SK-N-SH treated with all-trans-retinoic acid at 6 μM for 48 hours (cell line): ENCODE measurements at regions not wholly inside any gene's neighbourhood (a gene's known extent, or its start where the extent isn't known, plus 50 kb on each side); places are given as distances from the start of the nearest gene placed in this dataset.
"Not testable (repeated sequence)": the region's sequence is repeated elsewhere in the genome, so short reads cannot be mapped to it uniquely, and the experiment has no call there.

Source experiments
- ATAC-seq: fragments of 200-7000 bp; cut with Tn5 transposase; 3 replicates; pipeline ENCODE4 v1.9.1; 2020; ENCODE audit warnings: mild to moderate bottlenecking, moderate library complexity
- ARNTL ChIP-seq: fragments of 450-650 bp; formaldehyde crosslinking; IDR thresholded peaks from 2 replicates; pipeline ENCODE4 v1.5.0; 2020; ENCODE audit warnings: low read depth, mild to moderate bottlenecking, moderate library complexity, borderline replicate concordance
- BACH2 ChIP-seq: fragments of 250-450 bp; sonication (Bioruptor Pico); IDR thresholded peaks from 2 replicates; pipeline ENCODE4 v1.9.0; 2021; ENCODE audit warnings: mild to moderate bottlenecking, borderline replicate concordance
- CSDC2 ChIP-seq: fragments of 250-450 bp; sonication (Bioruptor Pico); IDR thresholded peaks from 2 replicates; pipeline ENCODE4 v1.5.0; 2020; ENCODE audit warnings: mild to moderate bottlenecking, moderate library complexity
- CSRNP3 ChIP-seq: fragments of 250-450 bp; sonication (Bioruptor Pico); IDR thresholded peaks from 2 replicates; pipeline ENCODE4 v1.5.1; 2021; ENCODE audit warnings: mild to moderate bottlenecking, moderate library complexity
- ESRRG ChIP-seq: fragments of 250-450 bp; sonication (Bioruptor Pico); IDR thresholded peaks from 2 replicates; pipeline ENCODE4 v1.6.1; 2021; ENCODE audit warnings: mild to moderate bottlenecking
- GLIS3 ChIP-seq: fragments of 250-450 bp; sonication (Bioruptor Pico); IDR thresholded peaks from 2 replicates; pipeline ENCODE4 v1.5.0; 2020; ENCODE audit warnings: mild to moderate bottlenecking, moderate library complexity
- ISL1 ChIP-seq: fragments of 250-450 bp; sonication (Bioruptor Pico); IDR thresholded peaks from 2 replicates; pipeline ENCODE4 v2.1.2; 2022; ENCODE audit warnings: mild to moderate bottlenecking, moderate library complexity
- OSR1 ChIP-seq: fragments of 250-450 bp; sonication (Bioruptor Pico); IDR thresholded peaks from 2 replicates; pipeline ENCODE4 v1.8.0; 2022; ENCODE audit warnings: moderate library complexity, mild to moderate bottlenecking, inconsistent platforms
- PATZ1 ChIP-seq: fragments of 250-450 bp; sonication (Bioruptor Pico); IDR thresholded peaks from 2 replicates; pipeline ENCODE4 v1.8.0; 2020; ENCODE audit warnings: mild to moderate bottlenecking, moderate library complexity, borderline replicate concordance
- POU6F1 ChIP-seq: fragments of 250-450 bp; sonication (Bioruptor Pico); IDR thresholded peaks from 2 replicates; pipeline ENCODE4 v1.8.0; 2021; ENCODE audit warnings: low read depth, mild to moderate bottlenecking, moderate library complexity, borderline replicate concordance
- PPARA ChIP-seq: fragments of 250-450 bp; sonication (Bioruptor Pico); IDR thresholded peaks from 2 replicates; pipeline ENCODE4 v1.5.0; 2020; ENCODE audit warnings: mild to moderate bottlenecking, borderline replicate concordance
- RARB ChIP-seq: fragments of 250-450 bp; sonication (Bioruptor Pico); IDR thresholded peaks from 2 replicates; pipeline ENCODE4 v1.8.0; 2021; ENCODE audit warnings: mild to moderate bottlenecking, moderate library complexity
- SNAI2 ChIP-seq: fragments of 250-450 bp; sonication (Bioruptor Pico); IDR thresholded peaks from 2 replicates; pipeline ENCODE4 v1.5.0; 2020; ENCODE audit warnings: mild to moderate bottlenecking, moderate library complexity
- TOX ChIP-seq: fragments of 250-450 bp; sonication (Bioruptor Pico); IDR thresholded peaks from 2 replicates; pipeline ENCODE4 v1.8.0; 2021; ENCODE audit warnings: mild to moderate bottlenecking, moderate library complexity, borderline replicate concordance
- ZC3H10 ChIP-seq: fragments of 250-450 bp; sonication (Bioruptor Pico); IDR thresholded peaks from 2 replicates; pipeline ENCODE4 v1.5.1; 2021; ENCODE audit warnings: mild to moderate bottlenecking, moderate library complexity
- ZFP30 ChIP-seq: fragments of 450-650 bp; formaldehyde crosslinking; IDR thresholded peaks from 2 replicates; pipeline ENCODE4 v1.5.0; 2022; ENCODE audit warnings: mild to moderate bottlenecking, moderate library complexity
- ZNF565 ChIP-seq: fragments of 450-650 bp; formaldehyde crosslinking; conservative IDR thresholded peaks from 2 replicates; pipeline ENCODE4 v1.5.0; 2020; ENCODE audit warnings: low read depth, mild to moderate bottlenecking, moderate library complexity
- ZNF70 ChIP-seq: fragments of 450-650 bp; formaldehyde crosslinking; IDR thresholded peaks from 2 replicates; pipeline ENCODE4 v1.5.0; 2020; ENCODE audit warnings: mild to moderate bottlenecking, moderate library complexity
- ZNF8 ChIP-seq: fragments of 450-650 bp; formaldehyde crosslinking; IDR thresholded peaks from 2 replicates; pipeline ENCODE4 v1.5.0; 2020; ENCODE audit warnings: mild to moderate bottlenecking, moderate library complexity

- no peak for ATAC-seq
- TF ChIP-seq ZNF565 (CRISPR knock-in tag) (no peak), ZC3H10 (CRISPR knock-in tag) (no peak), OSR1 (no peak), ISL1 (CRISPR knock-in tag) (no peak), ESRRG (CRISPR knock-in tag) (no peak), ZNF70 (CRISPR knock-in tag) (no peak), ZNF8 (no peak), RARB (CRISPR knock-in tag) (no peak), BACH2 (no peak)
Measured at GRCh38 chr4:84309191-84309590, 189.9 kb downstream of the NKX6-1 start.

- not testable (repeated sequence) for ATAC-seq
Measured at GRCh38 chr4:84298719-84299254, 200.3 kb downstream of the NKX6-1 start.

GRCh38 chr4:84298023-84298718 lies 200.9 kb downstream of the NKX6-1 start:
- ATAC-seq, result no peak

GRCh38 chr4:84291969-84292368 lies 207.1 kb downstream of the NKX6-1 start:
- TF ChIP-seq OSR1, result no peak
- TF ChIP-seq POU6F1 (CRISPR knock-in tag), result no peak
- no peak for TF ChIP-seq ZFP30 (CRISPR knock-in tag)
- TF ChIP-seq ISL1 (CRISPR knock-in tag), result no peak
- no peak for TF ChIP-seq PPARA (CRISPR knock-in tag)
- no peak for TF ChIP-seq CSRNP3 (CRISPR knock-in tag)
- TF ChIP-seq PATZ1 (CRISPR knock-in tag), result no peak
- no peak for TF ChIP-seq GLIS3
- no peak for TF ChIP-seq ZNF70 (CRISPR knock-in tag)
- no peak for TF ChIP-seq ESRRG (CRISPR knock-in tag)
- TF ChIP-seq BACH2, result no peak
- TF ChIP-seq SNAI2, result no peak
- TF ChIP-seq TOX (CRISPR knock-in tag), result no peak
- TF ChIP-seq ZC3H10 (CRISPR knock-in tag), result no peak
- ATAC-seq, result no peak

More at GRCh38 chr4:84298023-84298718, 200.9 kb downstream of the NKX6-1 start:
- TF ChIP-seq POU6F1 (CRISPR knock-in tag) (no peak), ARNTL (CRISPR knock-in tag) (no peak), GLIS3 (no peak), RARB (CRISPR knock-in tag) (no peak), PPARA (CRISPR knock-in tag) (no peak), CSDC2 (CRISPR knock-in tag) (no peak), ISL1 (CRISPR knock-in tag) (no peak), ZNF8 (no peak)

- ATAC-seq, result no peak
Measured at GRCh38 chr4:84286048-84286447, 213.0 kb downstream of the NKX6-1 start.

More at GRCh38 chr4:84286048-84286447, 213.0 kb downstream of the NKX6-1 start:
- TF ChIP-seq ISL1 (CRISPR knock-in tag) (no peak), CSRNP3 (CRISPR knock-in tag) (no peak), ARNTL (CRISPR knock-in tag) (no peak)
